ENCODE measurements at regions not wholly inside any gene's neighbourhood (a gene's known extent, or its start where the extent isn't known, plus 50 kb on each side); places are given as distances from the start of the nearest gene placed in this dataset.

DNA sequence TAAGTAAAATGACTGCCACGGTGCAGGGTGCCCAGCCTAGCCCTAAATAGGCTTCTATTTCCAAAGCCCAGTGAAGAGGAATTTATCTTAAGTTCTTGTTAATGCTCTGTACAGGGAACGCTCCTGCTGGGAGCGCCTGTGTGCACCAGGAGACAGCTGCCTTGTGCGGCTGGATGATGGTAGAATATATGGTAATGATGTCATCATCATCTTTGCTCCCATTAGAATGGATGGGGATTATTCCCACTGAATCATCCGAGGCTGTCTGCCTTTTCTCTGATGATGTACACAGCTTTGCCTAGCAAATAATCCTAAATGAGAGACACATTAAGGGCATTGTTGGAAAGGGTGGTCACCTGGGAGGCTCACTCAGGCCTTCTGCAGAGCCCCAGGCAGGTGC, 928.1 kb downstream of the CCSER2 start:
- Histone ChIP-seq H3K27ac (ENCODE audit: low read depth) (no peak overlapping the region), H3K9me2 (ENCODE audit: insufficient read depth) (no peaks in the 10 kb centered on the region), H3K4me1 (ENCODE audit: insufficient read depth) (no peaks in the 10 kb centered on the region), H2AFZ (no peak overlapping the region), H3K4me3 (no peak overlapping the region), H3K36me3 (ENCODE audit: insufficient read depth) (no peaks in the 10 kb centered on the region), H4K20me1 (replicated peaks; ENCODE audit: insufficient read depth) (no peaks in the 10 kb centered on the region), H3K4me2 (no peak overlapping the region), H3K79me2 (replicated peaks; ENCODE audit: insufficient read depth) (no peaks in the 10 kb centered on the region), H3K27me3 (ENCODE audit: insufficient read depth) (no peaks in the 10 kb centered on the region), H3F3A (replicated peaks; ENCODE audit: low read depth) (no peaks in the 10 kb centered on the region)
- Mint-ChIP-seq H3K9me3 (peaks cover 93% of the 10 kb centered on the region), H3K36me3 (ENCODE audit: low read depth) (peaks cover 15% of the 10 kb centered on the region; the same call in 2 of the 3 replicates), H3K27me3 (ENCODE audit: insufficient read depth, low read depth, poor library complexity) (no peaks in the 10 kb centered on the region), H3K27ac (no peak overlapping the region), H3K4me3 (no peak overlapping the region), H3K4me1 (no peaks in the 10 kb centered on the region)
- ATAC-seq (no peak), DNase-seq (ENCODE audit: low spot score) (no peak)
- TF ChIP-seq POLR2AphosphoS5 (IDR thresholded peaks at IDR 0.05; ENCODE audit: low read depth): no peak
- TF ChIP-seq EZH2 (IDR thresholded peaks at IDR 0.05; ENCODE audit: low read depth, unreplicated experiment): no peak

DNA sequence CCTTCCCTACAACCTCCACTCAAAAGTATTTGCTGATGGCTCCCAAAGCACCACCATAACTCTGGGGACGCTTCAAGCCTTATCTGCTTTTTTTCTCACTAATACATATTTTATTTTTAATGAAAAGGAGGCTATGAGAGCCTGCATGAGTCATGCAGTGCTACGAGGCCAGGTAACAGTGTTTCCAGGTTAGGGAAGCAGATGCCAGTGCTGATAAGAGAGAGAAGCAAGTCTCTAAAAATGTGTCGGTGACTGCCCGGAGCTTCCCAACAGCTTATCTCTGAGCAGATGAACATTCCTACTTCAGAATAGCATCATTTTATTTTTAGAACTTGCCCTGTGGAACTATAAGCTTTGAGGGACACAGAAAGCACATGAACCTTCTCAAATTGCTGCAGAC, 931.5 kb downstream of the CCSER2 start:
- H4K20me1 ChIP-seq (replicated peaks; ENCODE audit: insufficient read depth): no peaks in the 10 kb centered on the region
- H3K27me3 Mint-ChIP-seq (ENCODE audit: insufficient read depth, low read depth, poor library complexity): no peaks in the 10 kb centered on the region
- peaks cover 88% of the 10 kb centered on the region for H3K9me3 Mint-ChIP-seq
- no peak overlapping the region for H2AFZ ChIP-seq
- H3K4me1 Mint-ChIP-seq: no peaks in the 10 kb centered on the region
- peaks cover 10% of the 10 kb centered on the region; the same call in 1 of the 3 replicates for H3K36me3 Mint-ChIP-seq (ENCODE audit: low read depth)
- H3F3A ChIP-seq (replicated peaks; ENCODE audit: low read depth): no peaks in the 10 kb centered on the region
- no peak for DNase-seq (ENCODE audit: low spot score)
- no peak overlapping the region for H3K4me3 Mint-ChIP-seq
- H3K36me3 ChIP-seq (ENCODE audit: insufficient read depth): no peaks in the 10 kb centered on the region
- H3K9me2 ChIP-seq (ENCODE audit: insufficient read depth): no peaks in the 10 kb centered on the region
- no peaks in the 10 kb centered on the region for H3K79me2 ChIP-seq (replicated peaks; ENCODE audit: insufficient read depth)
- no peak for ATAC-seq
- no peak overlapping the region for H3K27ac Mint-ChIP-seq
- H3K27me3 ChIP-seq (ENCODE audit: insufficient read depth): no peaks in the 10 kb centered on the region
- H3K4me3 ChIP-seq: no peak overlapping the region
- no peaks in the 10 kb centered on the region for H3K4me1 ChIP-seq (ENCODE audit: insufficient read depth)
- H3K27ac ChIP-seq (ENCODE audit: low read depth): no peak overlapping the region
- H3K4me2 ChIP-seq: no peak overlapping the region
- TF ChIP-seq, protein P1, sequence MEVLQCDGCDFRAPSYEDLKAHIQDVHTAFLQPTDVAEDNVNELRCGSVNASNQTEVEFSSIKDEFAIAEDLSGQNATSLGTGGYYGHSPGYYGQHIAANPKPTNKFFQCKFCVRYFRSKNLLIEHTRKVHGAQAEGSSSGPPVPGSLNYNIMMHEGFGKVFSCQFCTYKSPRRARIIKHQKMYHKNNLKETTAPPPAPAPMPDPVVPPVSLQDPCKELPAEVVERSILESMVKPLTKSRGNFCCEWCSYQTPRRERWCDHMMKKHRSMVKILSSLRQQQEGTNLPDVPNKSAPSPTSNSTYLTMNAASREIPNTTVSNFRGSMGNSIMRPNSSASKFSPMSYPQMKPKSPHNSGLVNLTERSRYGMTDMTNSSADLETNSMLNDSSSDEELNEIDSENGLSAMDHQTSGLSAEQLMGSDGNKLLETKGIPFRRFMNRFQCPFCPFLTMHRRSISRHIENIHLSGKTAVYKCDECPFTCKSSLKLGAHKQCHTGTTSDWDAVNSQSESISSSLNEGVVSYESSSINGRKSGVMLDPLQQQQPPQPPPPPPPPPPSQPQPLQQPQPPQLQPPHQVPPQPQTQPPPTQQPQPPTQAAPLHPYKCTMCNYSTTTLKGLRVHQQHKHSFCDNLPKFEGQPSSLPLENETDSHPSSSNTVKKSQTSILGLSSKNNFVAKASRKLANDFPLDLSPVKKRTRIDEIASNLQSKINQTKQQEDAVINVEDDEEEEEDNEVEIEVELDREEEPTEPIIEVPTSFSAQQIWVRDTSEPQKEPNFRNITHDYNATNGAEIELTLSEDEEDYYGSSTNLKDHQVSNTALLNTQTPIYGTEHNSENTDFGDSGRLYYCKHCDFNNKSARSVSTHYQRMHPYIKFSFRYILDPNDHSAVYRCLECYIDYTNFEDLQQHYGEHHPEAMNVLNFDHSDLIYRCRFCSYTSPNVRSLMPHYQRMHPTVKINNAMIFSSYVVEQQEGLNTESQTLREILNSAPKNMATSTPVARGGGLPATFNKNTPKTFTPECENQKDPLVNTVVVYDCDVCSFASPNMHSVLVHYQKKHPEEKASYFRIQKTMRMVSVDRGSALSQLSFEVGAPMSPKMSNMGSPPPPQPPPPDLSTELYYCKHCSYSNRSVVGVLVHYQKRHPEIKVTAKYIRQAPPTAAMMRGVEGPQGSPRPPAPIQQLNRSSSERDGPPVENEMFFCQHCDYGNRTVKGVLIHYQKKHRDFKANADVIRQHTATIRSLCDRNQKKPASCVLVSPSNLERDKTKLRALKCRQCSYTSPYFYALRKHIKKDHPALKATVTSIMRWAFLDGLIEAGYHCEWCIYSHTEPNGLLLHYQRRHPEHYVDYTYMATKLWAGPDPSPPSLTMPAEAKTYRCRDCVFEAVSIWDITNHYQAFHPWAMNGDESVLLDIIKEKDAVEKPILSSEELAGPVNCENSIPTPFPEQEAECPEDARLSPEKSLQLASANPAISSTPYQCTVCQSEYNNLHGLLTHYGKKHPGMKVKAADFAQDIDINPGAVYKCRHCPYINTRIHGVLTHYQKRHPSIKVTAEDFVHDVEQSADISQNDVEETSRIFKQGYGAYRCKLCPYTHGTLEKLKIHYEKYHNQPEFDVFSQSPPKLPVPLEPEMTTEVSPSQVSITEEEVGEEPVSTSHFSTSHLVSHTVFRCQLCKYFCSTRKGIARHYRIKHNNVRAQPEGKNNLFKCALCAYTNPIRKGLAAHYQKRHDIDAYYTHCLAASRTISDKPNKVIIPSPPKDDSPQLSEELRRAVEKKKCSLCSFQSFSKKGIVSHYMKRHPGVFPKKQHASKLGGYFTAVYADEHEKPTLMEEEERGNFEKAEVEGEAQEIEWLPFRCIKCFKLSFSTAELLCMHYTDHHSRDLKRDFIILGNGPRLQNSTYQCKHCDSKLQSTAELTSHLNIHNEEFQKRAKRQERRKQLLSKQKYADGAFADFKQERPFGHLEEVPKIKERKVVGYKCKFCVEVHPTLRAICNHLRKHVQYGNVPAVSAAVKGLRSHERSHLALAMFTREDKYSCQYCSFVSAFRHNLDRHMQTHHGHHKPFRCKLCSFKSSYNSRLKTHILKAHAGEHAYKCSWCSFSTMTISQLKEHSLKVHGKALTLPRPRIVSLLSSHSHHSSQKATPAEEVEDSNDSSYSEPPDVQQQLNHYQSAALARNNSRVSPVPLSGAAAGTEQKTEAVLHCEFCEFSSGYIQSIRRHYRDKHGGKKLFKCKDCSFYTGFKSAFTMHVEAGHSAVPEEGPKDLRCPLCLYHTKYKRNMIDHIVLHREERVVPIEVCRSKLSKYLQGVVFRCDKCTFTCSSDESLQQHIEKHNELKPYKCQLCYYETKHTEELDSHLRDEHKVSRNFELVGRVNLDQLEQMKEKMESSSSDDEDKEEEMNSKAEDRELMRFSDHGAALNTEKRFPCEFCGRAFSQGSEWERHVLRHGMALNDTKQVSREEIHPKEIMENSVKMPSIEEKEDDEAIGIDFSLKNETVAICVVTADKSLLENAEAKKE (CRISPR knock-in tag; IDR thresholded peaks at IDR 0.05): no peak
- TF ChIP-seq CTCF (conservative IDR thresholded peaks at IDR 0.05; ENCODE audit: low read depth in 2 of 2) (no peak), ZNF331 (CRISPR knock-in tag; IDR thresholded peaks at IDR 0.05; ENCODE audit: low read depth) (no peak), NANOG (IDR thresholded peaks at IDR 0.05; ENCODE audit: borderline replicate concordance) (no peak), STAT1 (IDR thresholded peaks at IDR 0.05; ENCODE audit: unreplicated experiment) (no peak), EZH2 (IDR thresholded peaks at IDR 0.05; ENCODE audit: low read depth, unreplicated experiment) (no peak), EZH2phosphoT487 (IDR thresholded peaks at IDR 0.05; ENCODE audit: unreplicated experiment) (no peak), POLR2AphosphoS5 (IDR thresholded peaks at IDR 0.05; ENCODE audit: low read depth) (no peak), REST (IDR thresholded peaks at IDR 0.05; ENCODE audit: unreplicated experiment) (no peak)
- TF ChIP-seq, protein P2, sequence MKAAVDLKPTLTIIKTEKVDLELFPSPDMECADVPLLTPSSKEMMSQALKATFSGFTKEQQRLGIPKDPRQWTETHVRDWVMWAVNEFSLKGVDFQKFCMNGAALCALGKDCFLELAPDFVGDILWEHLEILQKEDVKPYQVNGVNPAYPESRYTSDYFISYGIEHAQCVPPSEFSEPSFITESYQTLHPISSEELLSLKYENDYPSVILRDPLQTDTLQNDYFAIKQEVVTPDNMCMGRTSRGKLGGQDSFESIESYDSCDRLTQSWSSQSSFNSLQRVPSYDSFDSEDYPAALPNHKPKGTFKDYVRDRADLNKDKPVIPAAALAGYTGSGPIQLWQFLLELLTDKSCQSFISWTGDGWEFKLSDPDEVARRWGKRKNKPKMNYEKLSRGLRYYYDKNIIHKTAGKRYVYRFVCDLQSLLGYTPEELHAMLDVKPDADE (IDR thresholded peaks at IDR 0.05): no peak

Data from GM23338 (cell line).